GM10248 (cell line): ENCODE measurements at regions not wholly inside any gene's neighbourhood (a gene's known extent, or its start where the extent isn't known, plus 50 kb on each side); places are given as distances from the start of the nearest gene placed in this dataset.

ENCODE experiments used
- CTCF ChIA-PET: fragments of 300-600 bp; sonication (Branson Sonifier 250); formaldehyde crosslinking; extraction: SDS; loops from one replicate; lab custom pipeline; 2021; ENCODE audit warnings: antibody characterized with exemption; lab: Yijun Ruan, JAX
- POLR2A ChIA-PET: fragments of 350-650 bp; sonication (Branson Sonifier 250); formaldehyde crosslinking; extraction: SDS; loops from one replicate; lab custom pipeline; 2020; ENCODE audit warnings: antibody characterized with exemption; lab: Yijun Ruan, JAX
- DNase-seq: peaks from one replicate; pipeline ENCODE4 v3.0.0; 2012; ENCODE audit errors: extremely low spot score
- TF ChIP-seq, protein P1 (sequence below): IDR thresholded peaks from 2 replicates; pipeline ENCODE4 v1.5.1; 2012; ENCODE audit warnings: mild to moderate bottlenecking, low read depth; ENCODE audit errors: extremely low read depth, missing control alignments, control extremely low read depth

DNA sequence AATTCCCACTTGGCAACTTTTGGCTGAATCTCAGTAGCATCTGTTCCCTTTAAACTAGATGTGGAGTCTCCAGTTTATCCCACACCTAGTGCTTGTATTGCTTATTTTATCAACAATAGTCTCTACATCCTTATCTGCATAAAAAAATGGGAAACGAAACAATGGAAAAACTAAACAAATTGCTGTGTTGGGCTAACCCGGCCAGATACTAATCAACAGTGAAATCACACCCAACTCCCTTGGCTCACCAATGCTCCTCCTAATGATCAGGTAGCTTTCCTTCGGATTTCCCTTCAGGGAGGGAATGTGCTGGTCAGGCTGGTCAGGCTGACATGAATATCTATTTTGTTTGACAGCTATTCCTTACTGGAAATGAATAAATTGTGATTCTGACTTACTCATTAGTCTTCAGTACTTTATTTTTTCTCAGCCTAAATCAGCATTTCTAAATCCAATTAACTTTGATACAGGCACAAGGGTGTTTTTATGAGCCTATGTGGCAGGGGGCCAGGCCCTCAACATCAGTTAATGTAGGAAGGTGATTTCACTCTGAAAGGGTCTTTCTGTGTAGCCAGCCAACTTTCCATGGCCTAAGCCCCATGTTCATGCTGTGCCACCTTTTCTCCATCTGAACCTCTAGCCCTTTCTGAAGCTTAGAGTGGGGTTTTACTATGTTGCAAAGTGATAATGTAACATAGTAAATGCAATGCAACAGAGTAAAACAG lies 170.5 kb upstream of the NPSR1 start:
- TF ChIP-seq, protein P1, sequence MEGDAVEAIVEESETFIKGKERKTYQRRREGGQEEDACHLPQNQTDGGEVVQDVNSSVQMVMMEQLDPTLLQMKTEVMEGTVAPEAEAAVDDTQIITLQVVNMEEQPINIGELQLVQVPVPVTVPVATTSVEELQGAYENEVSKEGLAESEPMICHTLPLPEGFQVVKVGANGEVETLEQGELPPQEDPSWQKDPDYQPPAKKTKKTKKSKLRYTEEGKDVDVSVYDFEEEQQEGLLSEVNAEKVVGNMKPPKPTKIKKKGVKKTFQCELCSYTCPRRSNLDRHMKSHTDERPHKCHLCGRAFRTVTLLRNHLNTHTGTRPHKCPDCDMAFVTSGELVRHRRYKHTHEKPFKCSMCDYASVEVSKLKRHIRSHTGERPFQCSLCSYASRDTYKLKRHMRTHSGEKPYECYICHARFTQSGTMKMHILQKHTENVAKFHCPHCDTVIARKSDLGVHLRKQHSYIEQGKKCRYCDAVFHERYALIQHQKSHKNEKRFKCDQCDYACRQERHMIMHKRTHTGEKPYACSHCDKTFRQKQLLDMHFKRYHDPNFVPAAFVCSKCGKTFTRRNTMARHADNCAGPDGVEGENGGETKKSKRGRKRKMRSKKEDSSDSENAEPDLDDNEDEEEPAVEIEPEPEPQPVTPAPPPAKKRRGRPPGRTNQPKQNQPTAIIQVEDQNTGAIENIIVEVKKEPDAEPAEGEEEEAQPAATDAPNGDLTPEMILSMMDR: no peak
- ChIA-PET POLR2A (no interaction called here), CTCF (no interaction called here)
- no peak for DNase-seq

DNA sequence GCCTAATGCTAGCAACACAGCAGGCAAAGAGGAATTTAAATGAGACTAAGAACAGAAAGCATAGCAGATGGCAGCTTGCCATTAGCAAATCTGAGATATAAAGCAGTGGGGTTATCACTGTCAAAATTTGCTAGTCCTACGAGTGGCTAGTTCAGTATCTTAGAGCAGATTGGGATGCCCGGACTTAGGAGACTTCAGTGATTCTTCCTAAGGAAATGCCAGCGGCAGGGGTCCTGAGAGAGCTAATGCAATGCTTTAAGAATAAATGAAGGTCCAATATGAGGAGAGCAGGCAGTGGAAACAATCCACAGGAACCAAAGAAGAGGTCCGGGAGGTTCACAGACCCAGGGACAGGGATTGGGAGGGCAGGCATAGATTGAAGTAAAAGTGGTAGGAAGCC lies 169.3 kb upstream of the NPSR1 start:
- CTCF ChIA-PET: no interaction called here
- POLR2A ChIA-PET: no interaction called here

DNA sequence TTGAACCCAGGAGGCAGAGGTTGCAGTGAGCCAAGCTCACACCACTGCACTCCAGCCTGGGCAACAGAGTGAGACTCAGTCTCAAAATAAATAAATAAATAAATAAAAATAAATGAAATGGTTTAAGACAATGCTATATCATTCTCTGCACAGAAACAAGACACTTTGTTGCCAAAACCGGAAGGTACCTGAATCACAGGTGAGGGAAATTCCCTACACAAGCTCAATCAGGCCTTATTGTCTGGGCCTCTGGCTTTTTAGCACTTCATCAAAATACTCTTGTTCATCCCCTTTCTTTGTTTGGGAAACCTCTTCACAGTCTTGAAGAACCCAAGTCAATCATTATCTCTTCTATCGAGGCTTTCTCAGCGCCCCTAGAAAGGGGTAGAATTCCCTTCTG lies 166.1 kb upstream of the NPSR1 start:
- DNase-seq: no peak
- ChIA-PET CTCF (no interaction called here), POLR2A (no interaction called here)
- TF ChIP-seq, protein P1: no peak

More for the DNA sequence above, 169.3 kb upstream of the NPSR1 start:
- DNase-seq: no peak
- TF ChIP-seq, protein P1: no peak

DNA sequence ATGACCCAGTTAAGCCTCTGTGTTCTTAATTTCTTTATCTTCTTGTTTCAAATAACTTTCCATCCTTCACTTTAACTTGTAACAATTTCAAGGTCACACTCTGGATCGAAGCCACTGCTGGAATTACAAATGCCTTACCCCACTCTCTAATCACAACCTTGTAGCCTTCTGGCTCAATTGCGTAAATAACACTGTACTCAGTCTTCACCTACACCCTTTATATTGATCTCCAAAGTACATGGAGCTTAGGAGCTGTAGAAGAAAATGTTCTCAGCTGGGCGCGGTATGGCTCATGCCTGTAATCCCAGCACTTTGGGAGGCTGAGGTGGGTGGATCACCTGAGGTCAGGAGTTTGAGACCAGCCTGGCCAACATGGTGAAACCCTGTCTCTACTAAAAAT lies 164.3 kb upstream of the NPSR1 start:
- DNase-seq: no peak
- ChIA-PET POLR2A (no interaction called here), CTCF (no interaction called here)
- TF ChIP-seq, protein P1: no peak

DNA sequence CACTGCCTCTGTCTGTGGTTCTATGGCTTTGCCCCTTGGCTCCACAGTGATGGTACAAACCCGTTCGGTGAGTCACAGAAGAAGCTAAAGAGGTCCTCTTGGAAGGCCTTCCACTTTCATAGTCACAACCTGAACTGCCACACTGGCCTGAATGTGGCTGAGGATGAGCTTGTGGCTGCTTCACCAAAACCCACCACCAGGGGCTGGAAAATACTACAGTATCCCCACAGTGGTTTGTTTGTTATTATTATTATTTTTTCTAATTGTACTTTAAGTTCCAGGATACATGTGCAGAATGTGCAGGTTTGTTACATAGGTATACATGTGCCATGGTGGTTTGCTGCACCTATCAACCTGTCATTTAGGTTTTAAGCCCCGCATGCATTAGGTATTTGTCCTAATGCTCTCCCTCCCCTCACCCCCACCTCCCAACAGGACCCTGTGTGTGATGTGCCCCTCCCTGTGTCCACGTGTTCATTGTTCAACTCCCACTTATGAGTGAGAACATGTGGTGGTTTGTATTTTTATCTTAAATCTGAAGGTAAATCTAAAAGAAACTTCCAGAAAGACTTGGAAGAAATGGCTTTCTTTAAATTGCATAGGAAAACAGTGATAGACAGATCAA lies 160.8 kb upstream of the NPSR1 start:
- POLR2A ChIA-PET: no interaction called here
- CTCF ChIA-PET: interaction anchor here (1.0 kb wide), 1 partner anchor 16 kb away, joined by 3 read pairs; no protein-coding TSS in a partner anchor
- TF ChIP-seq, protein P1: no peak
- DNase-seq: no peak

DNA sequence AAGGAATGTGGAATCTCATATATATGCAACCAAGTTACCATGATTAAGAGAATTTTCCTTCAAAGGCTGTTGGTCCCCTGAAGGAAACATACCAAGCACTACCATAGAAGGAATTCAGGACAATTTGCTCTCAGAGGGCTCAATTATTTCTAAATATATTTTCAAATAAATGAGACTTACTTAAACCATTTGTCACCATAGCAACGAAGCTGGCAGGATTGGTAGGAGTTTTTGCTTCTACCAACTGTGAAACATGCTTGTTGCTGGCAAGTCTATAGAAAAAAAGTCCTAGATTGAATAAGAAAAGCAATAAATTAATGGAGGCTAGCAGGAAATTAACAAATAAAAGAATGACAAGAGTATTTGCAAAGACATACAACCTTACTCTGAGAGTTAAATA lies 156.9 kb upstream of the NPSR1 start:
- CTCF ChIA-PET: no interaction called here
- POLR2A ChIA-PET: no interaction called here
- TF ChIP-seq, protein P1: no peak
- DNase-seq: no peak

DNA sequence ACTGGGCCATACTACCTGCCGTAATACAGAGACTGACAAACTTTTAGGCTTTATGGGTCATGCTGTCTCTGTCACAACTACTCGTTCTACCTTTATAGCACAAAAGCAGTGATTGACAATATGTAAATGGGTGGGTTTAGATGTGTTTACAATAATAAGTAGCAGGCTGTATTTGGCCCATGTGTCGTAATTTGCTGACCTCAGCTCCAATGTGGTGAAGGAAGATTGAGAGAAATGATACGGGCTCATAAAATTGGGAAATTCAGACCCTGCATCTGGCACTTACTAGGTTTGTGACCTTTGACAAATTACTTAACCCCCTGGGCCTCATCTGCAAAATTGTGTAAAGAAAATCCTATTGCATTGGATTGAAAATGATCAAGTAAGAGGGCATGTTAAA lies 150.8 kb upstream of the NPSR1 start:
- CTCF ChIA-PET: no interaction called here
- no peak for DNase-seq
- TF ChIP-seq, protein P1: no peak
- POLR2A ChIA-PET: no interaction called here
